Colonic mucosa (tissue), 4 donors: ENCODE measurements at regions not wholly inside any gene's neighbourhood (a gene's known extent, or its start where the extent isn't known, plus 50 kb on each side); places are given as distances from the start of the nearest gene placed in this dataset.

ENCODE experiments used
- DNase-seq: peaks from one replicate; pipeline ENCODE4 v3.0.0-alpha.2; 2020
- H3K27ac ChIP-seq: fragments of 200-600 bp; one replicate; pipeline ENCODE4 v1.8.0; 2021
- H3K27me3 ChIP-seq: fragments of 200-600 bp; one replicate; pipeline ENCODE4 v1.8.0; 2021
- H3K36me3 ChIP-seq: fragments of 200-600 bp; one replicate; pipeline ENCODE4 v1.8.0; 2021
- H3K4me1 ChIP-seq: fragments of 200-600 bp; one replicate; pipeline ENCODE4 v1.8.0; 2021; ENCODE audit warnings: mild to moderate bottlenecking
- H3K4me3 ChIP-seq: fragments of 200-600 bp; one replicate; pipeline ENCODE4 v1.8.0; 2021
- H3K9ac ChIP-seq, 2 donors: one replicate each; pipeline ENCODE4 v1.7.0; 2013; ENCODE audit warnings: control low read depth in 2 of 2, low read depth in 2 of 2, low read length in 2 of 2
- H3K9me3 ChIP-seq: fragments of 200-600 bp; one replicate; pipeline ENCODE4 v1.8.0; 2021
- CTCF ChIP-seq: fragments of 200-600 bp; IDR thresholded peaks from one replicate; pipeline ENCODE4 v1.8.0; 2022; ENCODE audit warnings: antibody characterized with exemption, mild to moderate bottlenecking
- intact Hi-C: fragments of 100-400 bp; cut with DNase I; formaldehyde crosslinking; loops from one replicate; pipeline ENCODE4 v1.14.1; 2022
- donor health status: healthy.
- donor health status: DM: no; HTN: no; CAD: no.
- donor health status: DM: no; HTN: no; CAD: no.

GRCh38 chr12:5294274-5295070 is 137.4 kb upstream of the NTF3 start:
- H3K36me3 ChIP-seq: no peaks in the 10 kb centered on the region
- no peaks in the 10 kb centered on the region for H3K9me3 ChIP-seq
- TF ChIP-seq CTCF: no peak
- no peak overlapping the region for H3K27ac ChIP-seq
- no peak for DNase-seq
- no peaks in the 10 kb centered on the region for H3K4me1 ChIP-seq
- H3K4me3 ChIP-seq: no peak overlapping the region
- intact Hi-C loops: no loop called here
- no peaks in the 10 kb centered on the region for H3K27me3 ChIP-seq
- no peak overlapping the region for H3K9ac ChIP-seq

- intact Hi-C loops: no loop called here
- Histone ChIP-seq H3K27ac (no peak overlapping the region), H3K9me3 (no peaks in the 10 kb centered on the region), H3K4me3 (no peak overlapping the region), H3K9ac (no peak overlapping the region), H3K36me3 (no peaks in the 10 kb centered on the region), H3K4me1 (no peaks in the 10 kb centered on the region), H3K27me3 (no peaks in the 10 kb centered on the region)
- DNase-seq: no peak
- no peak for TF ChIP-seq CTCF
Measured at GRCh38 chr12:5295151-5295550, 136.8 kb upstream of the NTF3 start.

- TF ChIP-seq CTCF: no peak
- H3K27ac ChIP-seq: no peak overlapping the region
Measured at GRCh38 chr12:5295996-5296395, 135.9 kb upstream of the NTF3 start.

GRCh38 chr12:5301539-5301938 is 130.4 kb upstream of the NTF3 start:
- no peak for DNase-seq
- intact Hi-C loops: no loop called here
- H3K9ac ChIP-seq: no peak overlapping the region
- H3K9me3 ChIP-seq: no peaks in the 10 kb centered on the region
- H3K4me1 ChIP-seq: no peaks in the 10 kb centered on the region
- H3K4me3 ChIP-seq: no peak overlapping the region
- no peak for TF ChIP-seq CTCF
- H3K27ac ChIP-seq: no peak overlapping the region
- no peaks in the 10 kb centered on the region for H3K36me3 ChIP-seq
- no peaks in the 10 kb centered on the region for H3K27me3 ChIP-seq

More at GRCh38 chr12:5295996-5296395, 135.9 kb upstream of the NTF3 start:
- Histone ChIP-seq H3K9ac (no peak overlapping the region), H3K4me3 (no peak overlapping the region), H3K27me3 (no peaks in the 10 kb centered on the region), H3K9me3 (no peaks in the 10 kb centered on the region), H3K36me3 (no peaks in the 10 kb centered on the region), H3K4me1 (no peaks in the 10 kb centered on the region)
- intact Hi-C loops: no loop called here
- no peak for DNase-seq

GRCh38 chr12:5305425-5305824 is 126.5 kb upstream of the NTF3 start:
- no peak overlapping the region for H3K9ac ChIP-seq
- no peaks in the 10 kb centered on the region for H3K36me3 ChIP-seq
- no peak overlapping the region for H3K27ac ChIP-seq
- intact Hi-C loops: no loop called here
- no peak for TF ChIP-seq CTCF
- no peaks in the 10 kb centered on the region for H3K9me3 ChIP-seq
- H3K4me3 ChIP-seq: no peak overlapping the region
- DNase-seq: no peak
- no peaks in the 10 kb centered on the region for H3K27me3 ChIP-seq
- H3K4me1 ChIP-seq: no peaks in the 10 kb centered on the region
